GM19452 (cell line): ENCODE measurements at regions not wholly inside any gene's neighbourhood (a gene's known extent, or its start where the extent isn't known, plus 50 kb on each side); places are given as distances from the start of the nearest gene placed in this dataset.
"Not testable (repeated sequence)": the region's sequence is repeated elsewhere in the genome, so short reads cannot be mapped to it uniquely, and the experiment has no call there.

Experiments
- ATAC-seq: cut with Tn5 transposase; IDR thresholded peaks from one replicate; pipeline ENCODE4 v1.9.1; 2021; ENCODE audit not compliant: unreplicated experiment

- ATAC-seq = no peak
Measured at GRCh38 chr4:11894221-11894620, 465.5 kb upstream of the HS3ST1 start.

- no peak for ATAC-seq
Measured at GRCh38 chr4:11889099-11889498, 460.4 kb upstream of the HS3ST1 start.

- no peak for ATAC-seq
Measured at GRCh38 chr4:11881947-11882346, 453.3 kb upstream of the HS3ST1 start.

- ATAC-seq = no peak
Measured at GRCh38 chr4:11881364-11881763, 452.7 kb upstream of the HS3ST1 start.

- no peak for ATAC-seq
Measured at GRCh38 chr4:11878241-11878640, 449.5 kb upstream of the HS3ST1 start.

- ATAC-seq = no peak
Measured at GRCh38 chr4:11876104-11876503, 447.4 kb upstream of the HS3ST1 start.

- ATAC-seq = no peak
Measured at GRCh38 chr4:11869191-11869870, 440.6 kb upstream of the HS3ST1 start.

- ATAC-seq = no peak
Measured at GRCh38 chr4:11866391-11866790, 437.7 kb upstream of the HS3ST1 start.

- no peak for ATAC-seq
Measured at GRCh38 chr4:11860996-11861395, 432.3 kb upstream of the HS3ST1 start.

GRCh38 chr4:11857881-11858280 is 429.2 kb upstream of the HS3ST1 start:
- ATAC-seq = no peak

GRCh38 chr4:11847167-11847566 is 418.5 kb upstream of the HS3ST1 start:
- no peak for ATAC-seq

- no peak for ATAC-seq
Measured at GRCh38 chr4:11843927-11844326, 415.2 kb upstream of the HS3ST1 start.

- ATAC-seq = no peak
Measured at GRCh38 chr4:11843340-11843739, 414.6 kb upstream of the HS3ST1 start.

- no peak for ATAC-seq
Measured at GRCh38 chr4:11842620-11843263, 414.0 kb upstream of the HS3ST1 start.

GRCh38 chr4:11839889-11840288 is 411.2 kb upstream of the HS3ST1 start:
- ATAC-seq = no peak

GRCh38 chr4:11831739-11832138 is 403.0 kb upstream of the HS3ST1 start:
- ATAC-seq = no peak

GRCh38 chr4:11824566-11824965 is 395.9 kb upstream of the HS3ST1 start:
- no peak for ATAC-seq

- no peak for ATAC-seq
Measured at GRCh38 chr4:11821772-11822430, 393.2 kb upstream of the HS3ST1 start.

- ATAC-seq = no peak
Measured at GRCh38 chr4:11817088-11817487, 388.4 kb upstream of the HS3ST1 start.

GRCh38 chr4:11814758-11815157 is 386.1 kb upstream of the HS3ST1 start:
- no peak for ATAC-seq

GRCh38 chr4:11813951-11814446 is 385.3 kb upstream of the HS3ST1 start:
- no peak for ATAC-seq

GRCh38 chr4:11811521-11811920 is 382.8 kb upstream of the HS3ST1 start:
- ATAC-seq = not testable (repeated sequence)
